GM21528 (cell line): ENCODE measurements at regions not wholly inside any gene's neighbourhood (a gene's known extent, or its start where the extent isn't known, plus 50 kb on each side); places are given as distances from the start of the nearest gene placed in this dataset.

ENCODE experiments used
- ATAC-seq: cut with Tn5 transposase; IDR thresholded peaks from one replicate; pipeline ENCODE4 v1.9.1; 2021; ENCODE audit warnings: mild to moderate bottlenecking, moderate library complexity; ENCODE audit not compliant: unreplicated experiment, low FRiP score

GRCh38 chr2:133666621-133667020, 98.4 kb upstream of the NCKAP5 start:
- ATAC-seq = no peak

GRCh38 chr2:133667085-133667484, 98.8 kb upstream of the NCKAP5 start:
- no peak for ATAC-seq

- ATAC-seq = no peak
These were observed 99.7 kb upstream of the NCKAP5 start for GRCh38 chr2:133667968-133668367.

GRCh38 chr2:133668547-133668946, 100.3 kb upstream of the NCKAP5 start:
- no peak for ATAC-seq

GRCh38 chr2:133673305-133673905, 105.1 kb upstream of the NCKAP5 start:
- no peak for ATAC-seq

- ATAC-seq = no peak
These were observed 105.8 kb upstream of the NCKAP5 start for GRCh38 chr2:133674066-133674432.

GRCh38 chr2:133674433-133675331, 106.4 kb upstream of the NCKAP5 start:
- no peak for ATAC-seq

GRCh38 chr2:133676392-133677130, 108.3 kb upstream of the NCKAP5 start:
- no peak for ATAC-seq

- no peak for ATAC-seq
These were observed 112.2 kb upstream of the NCKAP5 start for GRCh38 chr2:133680343-133681049.

GRCh38 chr2:133682347-133682746, 114.1 kb upstream of the NCKAP5 start:
- ATAC-seq = no peak

GRCh38 chr2:133682906-133683305, 114.6 kb upstream of the NCKAP5 start:
- no peak for ATAC-seq

- no peak for ATAC-seq
These were observed 117.5 kb upstream of the NCKAP5 start for GRCh38 chr2:133685636-133686215.

GRCh38 chr2:133690780-133691179, 122.5 kb upstream of the NCKAP5 start:
- no peak for ATAC-seq

GRCh38 chr2:133691336-133691735, 123.1 kb upstream of the NCKAP5 start:
- no peak for ATAC-seq

GRCh38 chr2:133705287-133705686, 137.0 kb upstream of the NCKAP5 start:
- ATAC-seq = no peak

- ATAC-seq = no peak
These were observed 142.3 kb upstream of the NCKAP5 start for GRCh38 chr2:133710613-133711012.

GRCh38 chr2:133711201-133711600, 142.9 kb upstream of the NCKAP5 start:
- no peak for ATAC-seq

GRCh38 chr2:133711806-133712205, 143.5 kb upstream of the NCKAP5 start:
- no peak for ATAC-seq

GRCh38 chr2:133712369-133712768, 144.1 kb upstream of the NCKAP5 start:
- ATAC-seq = no peak

- no peak for ATAC-seq
These were observed 144.9 kb upstream of the NCKAP5 start for GRCh38 chr2:133713049-133713580.
